Thoracic aorta (tissue), 2 donors: ENCODE measurements at regions not wholly inside any gene's neighbourhood (a gene's known extent, or its start where the extent isn't known, plus 50 kb on each side); places are given as distances from the start of the nearest gene placed in this dataset.
"Not testable (repeated sequence)": the region's sequence is repeated elsewhere in the genome, so short reads cannot be mapped to it uniquely, and the experiment has no call there.

Experiments
- ATAC-seq: fragments of 150-250 bp; one replicate; pipeline ENCODE4 v1.8.0; 2017; ENCODE audit warnings: low read depth; ENCODE audit not compliant: insufficient number of reproducible peaks, low FRiP score
- DNase-seq: peaks from one replicate; pipeline ENCODE4 v3.0.0-alpha.2; 2020; ENCODE audit warnings: low spot score
- H3K27ac ChIP-seq, 2 donors: fragments of 200-600 bp; sonication (generic); 1 replicate in 1 of 2; 2 replicates in 1 of 2; pipeline ENCODE4 v1.5.1; 2016; ENCODE audit warnings: mild to moderate bottlenecking in 2 of 2, moderate library complexity in 2 of 2
- H3K27me3 ChIP-seq: fragments of 200-600 bp; sonication (generic); replicated peaks from 2 replicates; pipeline ENCODE4 v1.6.0; 2016; ENCODE audit warnings: mild to moderate bottlenecking; ENCODE audit not compliant: insufficient read depth
- H3K36me3 ChIP-seq: fragments of 200-600 bp; sonication (generic); one replicate; pipeline ENCODE4 v1.5.1; 2016
- H3K4me1 ChIP-seq, 2 donors: fragments of 200-600 bp; sonication (generic); 1 replicate in 1 of 2; 2 replicates in 1 of 2; pipeline versions ENCODE4 v1.5.1 to v1.6.0; 2016; ENCODE audit warnings: low read depth in 2 of 2, mild to moderate bottlenecking in 1 of 2; ENCODE audit not compliant: control insufficient read depth in 1 of 2
- H3K4me3 ChIP-seq: fragments of 200-600 bp; sonication (generic); 2 replicates; pipeline ENCODE4 v1.5.1; 2016; ENCODE audit warnings: mild to moderate bottlenecking
- H3K9me3 ChIP-seq: fragments of 200-600 bp; sonication (generic); 2 replicates; pipeline ENCODE4 v1.5.1; 2016
- CTCF ChIP-seq: fragments of 200-600 bp; sonication (generic); IDR thresholded peaks from one replicate; pipeline ENCODE4 v1.5.1; 2019; ENCODE audit warnings: antibody characterized with exemption

- H3K27me3 ChIP-seq = no peaks in the 10 kb centered on the region
- H3K4me1 ChIP-seq = no peaks in the 10 kb centered on the region
- DNase-seq (no peak), ATAC-seq (no peak)
- H3K36me3 ChIP-seq = no peaks in the 10 kb centered on the region
- H3K4me3 ChIP-seq = no peak overlapping the region
- H3K9me3 ChIP-seq = peaks cover under 1% of the 10 kb centered on the region
- no peak overlapping the region for H3K27ac ChIP-seq
- TF ChIP-seq CTCF = no peak
Measured at GRCh38 chr1:29801003-29801402, 564.7 kb downstream of the PTPRU start.

GRCh38 chr1:29800522-29800956 is 564.2 kb downstream of the PTPRU start:
- no peak for ATAC-seq
- DNase-seq = no peak
- H3K9me3 ChIP-seq = peaks cover 5% of the 10 kb centered on the region
- no peaks in the 10 kb centered on the region for H3K36me3 ChIP-seq
- H3K4me3 ChIP-seq = no peak overlapping the region
- TF ChIP-seq CTCF = no peak
- H3K27ac ChIP-seq = no peak overlapping the region
- H3K27me3 ChIP-seq = no peaks in the 10 kb centered on the region
- no peaks in the 10 kb centered on the region for H3K4me1 ChIP-seq

- Histone ChIP-seq H3K4me1 (no peaks in the 10 kb centered on the region), H3K27ac (no peak overlapping the region), H3K36me3 (no peaks in the 10 kb centered on the region), H3K9me3 (peaks cover 5% of the 10 kb centered on the region), H3K4me3 (no peak overlapping the region), H3K27me3 (no peaks in the 10 kb centered on the region)
- ATAC-seq (no peak), DNase-seq (no peak)
- no peak for TF ChIP-seq CTCF
Measured at GRCh38 chr1:29800120-29800519, 563.8 kb downstream of the PTPRU start.

GRCh38 chr1:29798699-29799566 is 562.6 kb downstream of the PTPRU start:
- DNase-seq (no peak), ATAC-seq (no peak)
- Histone ChIP-seq H3K4me3 (no peak overlapping the region), H3K9me3 (peaks cover 5% of the 10 kb centered on the region), H3K36me3 (no peaks in the 10 kb centered on the region), H3K4me1 (no peaks in the 10 kb centered on the region), H3K27me3 (no peaks in the 10 kb centered on the region), H3K27ac (no peak overlapping the region)
- TF ChIP-seq CTCF = no peak

GRCh38 chr1:29797125-29797524 is 560.8 kb downstream of the PTPRU start:
- H3K4me1 ChIP-seq, H3K27ac ChIP-seq, H3K4me3 ChIP-seq, H3K36me3 ChIP-seq, H3K27me3 ChIP-seq, ATAC-seq, DNase-seq, H3K9me3 ChIP-seq: not testable (repeated sequence)

- ATAC-seq, H3K27ac ChIP-seq, H3K27me3 ChIP-seq, H3K9me3 ChIP-seq, H3K36me3 ChIP-seq, DNase-seq, H3K4me3 ChIP-seq, H3K4me1 ChIP-seq: not testable (repeated sequence)
Measured at GRCh38 chr1:29795965-29796364, 559.6 kb downstream of the PTPRU start.
